ENCODE measurements at regions not wholly inside any gene's neighbourhood (a gene's known extent, or its start where the extent isn't known, plus 50 kb on each side); places are given as distances from the start of the nearest gene placed in this dataset.

DNA sequence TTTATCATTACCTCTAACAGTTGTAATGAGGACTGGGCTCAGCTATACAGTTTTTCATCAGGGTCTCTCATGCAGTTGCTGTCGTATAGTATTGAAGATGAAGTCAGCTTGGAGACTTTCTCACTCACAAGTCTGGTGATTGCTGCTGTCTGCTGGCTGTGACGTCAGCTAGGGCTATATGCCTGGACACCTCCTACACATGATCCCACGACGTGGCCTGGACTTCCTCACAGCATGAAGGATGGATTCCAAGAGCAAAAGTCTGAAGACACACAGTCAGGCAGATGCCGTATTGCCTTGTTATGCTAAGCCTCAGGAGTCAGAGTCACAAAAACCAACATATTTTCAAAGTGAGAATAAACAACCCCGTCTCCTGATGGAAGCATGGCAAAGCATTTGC is 193.3 kb downstream of the LURAP1L start (continued):
- TF ChIP-seq MXD4 (CRISPR knock-in tag; IDR thresholded peaks at IDR 0.05; ENCODE audit: borderline replicate concordance) (no peak), ZNF121 (CRISPR knock-in tag; IDR thresholded peaks at IDR 0.05) (no peak)

GRCh38 chr9:12972608-12973589 is 198.1 kb downstream of the LURAP1L start:
- CTCF ChIA-PET, result no interaction called here
- TF ChIP-seq, protein P1, sequence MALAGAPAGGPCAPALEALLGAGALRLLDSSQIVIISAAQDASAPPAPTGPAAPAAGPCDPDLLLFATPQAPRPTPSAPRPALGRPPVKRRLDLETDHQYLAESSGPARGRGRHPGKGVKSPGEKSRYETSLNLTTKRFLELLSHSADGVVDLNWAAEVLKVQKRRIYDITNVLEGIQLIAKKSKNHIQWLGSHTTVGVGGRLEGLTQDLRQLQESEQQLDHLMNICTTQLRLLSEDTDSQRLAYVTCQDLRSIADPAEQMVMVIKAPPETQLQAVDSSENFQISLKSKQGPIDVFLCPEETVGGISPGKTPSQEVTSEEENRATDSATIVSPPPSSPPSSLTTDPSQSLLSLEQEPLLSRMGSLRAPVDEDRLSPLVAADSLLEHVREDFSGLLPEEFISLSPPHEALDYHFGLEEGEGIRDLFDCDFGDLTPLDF (CRISPR knock-in tag; IDR thresholded peaks at IDR 0.05), result no peak
- TF ChIP-seq GRHL2 (CRISPR knock-in tag; IDR thresholded peaks at IDR 0.05; ENCODE audit: insufficient replicate concordance, severe bottlenecking) (no peak), HMGXB4 (CRISPR knock-in tag; IDR thresholded peaks at IDR 0.05) (no peak), NFE2L1 (CRISPR knock-in tag; IDR thresholded peaks at IDR 0.05) (no peak)
- TF ChIP-seq, protein P2, sequence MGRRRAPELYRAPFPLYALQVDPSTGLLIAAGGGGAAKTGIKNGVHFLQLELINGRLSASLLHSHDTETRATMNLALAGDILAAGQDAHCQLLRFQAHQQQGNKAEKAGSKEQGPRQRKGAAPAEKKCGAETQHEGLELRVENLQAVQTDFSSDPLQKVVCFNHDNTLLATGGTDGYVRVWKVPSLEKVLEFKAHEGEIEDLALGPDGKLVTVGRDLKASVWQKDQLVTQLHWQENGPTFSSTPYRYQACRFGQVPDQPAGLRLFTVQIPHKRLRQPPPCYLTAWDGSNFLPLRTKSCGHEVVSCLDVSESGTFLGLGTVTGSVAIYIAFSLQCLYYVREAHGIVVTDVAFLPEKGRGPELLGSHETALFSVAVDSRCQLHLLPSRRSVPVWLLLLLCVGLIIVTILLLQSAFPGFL (CRISPR knock-in tag; IDR thresholded peaks at IDR 0.05; ENCODE audit: borderline replicate concordance), result no peak
- TF ChIP-seq, protein P3, sequence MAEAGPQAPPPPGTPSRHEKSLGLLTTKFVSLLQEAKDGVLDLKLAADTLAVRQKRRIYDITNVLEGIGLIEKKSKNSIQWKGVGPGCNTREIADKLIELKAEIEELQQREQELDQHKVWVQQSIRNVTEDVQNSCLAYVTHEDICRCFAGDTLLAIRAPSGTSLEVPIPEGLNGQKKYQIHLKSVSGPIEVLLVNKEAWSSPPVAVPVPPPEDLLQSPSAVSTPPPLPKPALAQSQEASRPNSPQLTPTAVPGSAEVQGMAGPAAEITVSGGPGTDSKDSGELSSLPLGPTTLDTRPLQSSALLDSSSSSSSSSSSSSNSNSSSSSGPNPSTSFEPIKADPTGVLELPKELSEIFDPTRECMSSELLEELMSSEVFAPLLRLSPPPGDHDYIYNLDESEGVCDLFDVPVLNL (CRISPR knock-in tag; IDR thresholded peaks at IDR 0.05; ENCODE audit: borderline replicate concordance, low read depth), result no peak
- Mint-ChIP-seq H3K36me3 (peaks cover 5% of the 10 kb centered on the region; the same call in 1 of the 2 replicates), H3K4me3 (no peak overlapping the region), H3K4me1 (peaks cover 20% of the 10 kb centered on the region), H3K9me3 (peaks cover 7% of the 10 kb centered on the region), H3K27ac (peak overlapping the region; percentile 66; the same call in 1 of the 2 replicates), H3K27me3 (ENCODE audit: low read depth) (no peaks in the 10 kb centered on the region)
- ATAC-seq, result peak; percentile 72
- no peak for DNase-seq (ENCODE audit: low spot score)
- POLR2A ChIA-PET, result no interaction called here

DNA sequence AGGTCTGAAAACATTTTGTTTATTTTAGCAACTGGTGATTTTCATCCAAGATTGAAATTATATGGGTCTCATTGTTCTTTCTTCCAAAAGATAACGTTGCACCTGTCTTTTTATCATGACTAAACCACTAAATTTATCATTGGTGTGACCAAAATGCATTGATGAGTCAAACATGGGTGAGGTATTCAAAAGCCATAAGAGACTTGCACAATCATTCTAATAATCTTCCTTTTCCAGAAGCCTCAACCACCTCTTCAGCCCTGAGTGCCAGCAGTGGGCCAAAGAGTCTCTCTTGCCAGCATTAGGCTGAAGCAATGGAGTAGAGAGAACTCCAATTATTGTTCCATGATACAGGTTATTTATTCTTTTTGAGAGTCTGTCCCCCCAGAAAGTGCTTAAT is 198.9 kb downstream of the LURAP1L start:
- H3K4me1 Mint-ChIP-seq, result peaks cover 20% of the 10 kb centered on the region
- H3K36me3 Mint-ChIP-seq, result 0 out of 2 replicates have a peak, but pooled peaks cover 5% of the 10 kb centered on the region
- no peak overlapping the region for H3K27ac Mint-ChIP-seq
- ChIA-PET POLR2A (no interaction called here), CTCF (no interaction called here)
- no peak overlapping the region for H3K4me3 Mint-ChIP-seq
- H3K9me3 Mint-ChIP-seq, result peaks cover 7% of the 10 kb centered on the region
- DNase-seq (ENCODE audit: low spot score) (no peak), ATAC-seq (no peak)
- no peaks in the 10 kb centered on the region; the same call in 1 of the 2 replicates for H3K27me3 Mint-ChIP-seq (ENCODE audit: low read depth)
- TF ChIP-seq, protein P4, sequence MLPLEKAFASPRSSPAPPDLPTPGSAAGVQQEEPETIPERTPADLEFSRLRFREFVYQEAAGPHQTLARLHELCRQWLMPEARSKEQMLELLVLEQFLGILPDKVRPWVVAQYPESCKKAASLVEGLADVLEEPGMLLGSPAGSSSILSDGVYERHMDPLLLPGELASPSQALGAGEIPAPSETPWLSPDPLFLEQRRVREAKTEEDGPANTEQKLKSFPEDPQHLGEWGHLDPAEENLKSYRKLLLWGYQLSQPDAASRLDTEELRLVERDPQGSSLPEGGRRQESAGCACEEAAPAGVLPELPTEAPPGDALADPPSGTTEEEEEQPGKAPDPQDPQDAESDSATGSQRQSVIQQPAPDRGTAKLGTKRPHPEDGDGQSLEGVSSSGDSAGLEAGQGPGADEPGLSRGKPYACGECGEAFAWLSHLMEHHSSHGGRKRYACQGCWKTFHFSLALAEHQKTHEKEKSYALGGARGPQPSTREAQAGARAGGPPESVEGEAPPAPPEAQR (CRISPR knock-in tag; IDR thresholded peaks at IDR 0.05), result no peak
- TF ChIP-seq CREM (CRISPR knock-in tag; IDR thresholded peaks at IDR 0.05) (no peak), SP1 (CRISPR knock-in tag; conservative IDR thresholded peaks at IDR 0.05) (no peak), MXD4 (CRISPR knock-in tag; IDR thresholded peaks at IDR 0.05; ENCODE audit: borderline replicate concordance) (no peak), EMX1 (CRISPR knock-in tag; IDR thresholded peaks at IDR 0.05) (no peak), ESRRA (CRISPR knock-in tag; IDR thresholded peaks at IDR 0.05; ENCODE audit: borderline replicate concordance) (no peak), ZNF423 (CRISPR knock-in tag; IDR thresholded peaks at IDR 0.05) (no peak), ATF1 (CRISPR knock-in tag; IDR thresholded peaks at IDR 0.05) (no peak), GABPB1 (CRISPR knock-in tag; IDR thresholded peaks at IDR 0.05) (no peak), ZNF416 (CRISPR knock-in tag; IDR thresholded peaks at IDR 0.05) (no peak)

All from WTC11 (cell line).